ENCODE measurements at regions not wholly inside any gene's neighbourhood (a gene's known extent, or its start where the extent isn't known, plus 50 kb on each side); places are given as distances from the start of the nearest gene placed in this dataset.
"Not testable (repeated sequence)": the region's sequence is repeated elsewhere in the genome, so short reads cannot be mapped to it uniquely, and the experiment has no call there.

GRCh38 chr2:66632882-66633281 lies 198.0 kb downstream of the MEIS1 start:
- not testable (repeated sequence) for DNase-seq (ENCODE audit: low read depth in 4 of 4, low spot score in 3 of 4)

- no peak for DNase-seq (ENCODE audit: low read depth in 4 of 4, low spot score in 3 of 4)
Observed at GRCh38 chr2:66633631-66634030, 198.7 kb downstream of the MEIS1 start.

- DNase-seq (ENCODE audit: low read depth in 4 of 4, low spot score in 3 of 4) = no peak
Observed at GRCh38 chr2:66634784-66635183, 199.9 kb downstream of the MEIS1 start.

GRCh38 chr2:66641685-66642084 lies 206.8 kb downstream of the MEIS1 start:
- DNase-seq (ENCODE audit: low read depth in 4 of 4, low spot score in 3 of 4) = no peak

- DNase-seq (ENCODE audit: low read depth in 4 of 4, low spot score in 3 of 4) = not testable (repeated sequence)
Observed at GRCh38 chr2:66648081-66648480, 213.2 kb downstream of the MEIS1 start.

GRCh38 chr2:66649006-66649405 lies 214.1 kb downstream of the MEIS1 start:
- DNase-seq (ENCODE audit: low read depth in 4 of 4, low spot score in 3 of 4) = no peak

GRCh38 chr2:66651295-66651694 lies 216.4 kb downstream of the MEIS1 start:
- no peak for DNase-seq (ENCODE audit: low read depth in 4 of 4, low spot score in 3 of 4)

GRCh38 chr2:66660804-66661203 lies 225.9 kb downstream of the MEIS1 start:
- DNase-seq (ENCODE audit: low read depth in 4 of 4, low spot score in 3 of 4) = no peak

- no peak for DNase-seq (ENCODE audit: low read depth in 4 of 4, low spot score in 3 of 4)
Observed at GRCh38 chr2:66661253-66662173, 226.6 kb downstream of the MEIS1 start.

- DNase-seq (ENCODE audit: low read depth in 4 of 4, low spot score in 3 of 4) = no peak
Observed at GRCh38 chr2:66665124-66665984, 230.4 kb downstream of the MEIS1 start.

GRCh38 chr2:66667301-66667700 lies 232.4 kb downstream of the MEIS1 start:
- DNase-seq (ENCODE audit: low read depth in 4 of 4, low spot score in 3 of 4) = no peak

GRCh38 chr2:66673286-66673685 lies 238.4 kb downstream of the MEIS1 start:
- DNase-seq (ENCODE audit: low read depth in 4 of 4, low spot score in 3 of 4) = no peak

- no peak for DNase-seq (ENCODE audit: low read depth in 4 of 4, low spot score in 3 of 4)
Observed at GRCh38 chr2:66674087-66674486, 239.2 kb downstream of the MEIS1 start.

- DNase-seq (ENCODE audit: low read depth in 4 of 4, low spot score in 3 of 4) = no peak
Observed at GRCh38 chr2:66675591-66675990, 240.7 kb downstream of the MEIS1 start.

- no peak for DNase-seq (ENCODE audit: low read depth in 4 of 4, low spot score in 3 of 4)
Observed at GRCh38 chr2:66679442-66679841, 244.5 kb downstream of the MEIS1 start.

GRCh38 chr2:66682476-66682875 lies 247.6 kb downstream of the MEIS1 start:
- no peak for DNase-seq (ENCODE audit: low read depth in 4 of 4, low spot score in 3 of 4)

GRCh38 chr2:66683064-66683463 lies 248.1 kb downstream of the MEIS1 start:
- no peak for DNase-seq (ENCODE audit: low read depth in 4 of 4, low spot score in 3 of 4)

- DNase-seq (ENCODE audit: low read depth in 4 of 4, low spot score in 3 of 4) = no peak
Observed at GRCh38 chr2:66683599-66683998, 248.7 kb downstream of the MEIS1 start.

- DNase-seq (ENCODE audit: low read depth in 4 of 4, low spot score in 3 of 4) = no peak
Observed at GRCh38 chr2:66684289-66684688, 249.4 kb downstream of the MEIS1 start.

GRCh38 chr2:66686755-66687154 lies 251.8 kb downstream of the MEIS1 start:
- DNase-seq (ENCODE audit: low read depth in 4 of 4, low spot score in 3 of 4) = no peak

GRCh38 chr2:66688951-66689350 lies 254.0 kb downstream of the MEIS1 start:
- DNase-seq (ENCODE audit: low read depth in 4 of 4, low spot score in 3 of 4) = no peak

Data from left renal pelvis (tissue), 4 donors.